ENCODE measurements at regions not wholly inside any gene's neighbourhood (a gene's known extent, or its start where the extent isn't known, plus 50 kb on each side); places are given as distances from the start of the nearest gene placed in this dataset.

DNA sequence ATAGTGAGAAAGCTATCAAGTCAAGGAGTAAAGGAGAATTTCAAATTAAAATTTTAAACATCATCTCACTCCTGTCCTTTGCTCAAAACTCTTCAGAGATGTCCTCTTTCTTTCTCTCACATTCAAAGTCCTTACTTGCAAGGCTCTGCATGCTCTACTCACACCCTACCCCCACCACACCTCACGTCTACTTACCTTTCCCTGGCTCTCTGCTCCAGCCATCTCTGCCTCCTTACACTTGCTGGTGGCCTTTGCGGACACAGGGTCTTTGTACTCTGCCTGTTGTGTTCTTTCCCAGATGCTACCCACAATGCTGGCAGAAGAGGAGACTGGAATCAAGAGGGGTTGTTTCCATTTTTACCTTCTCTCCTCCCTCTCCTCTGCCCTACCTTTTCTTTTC, 405.2 kb downstream of the INSC start:
- no peaks in the 10 kb centered on the region for H3K9me3 ChIP-seq (ENCODE audit: control insufficient read depth, insufficient read depth, low read length)
- no peaks in the 10 kb centered on the region for H3K36me3 ChIP-seq (ENCODE audit: control insufficient read depth, insufficient read depth, low read length)
- no peak overlapping the region for H3K4me3 ChIP-seq (ENCODE audit: low read depth, low read length)
- peaks cover 5% of the 10 kb centered on the region for H3K4me1 ChIP-seq (ENCODE audit: control insufficient read depth, insufficient read depth, low read length)
- no peaks in the 10 kb centered on the region for H3K27me3 ChIP-seq (ENCODE audit: control insufficient read depth, insufficient read depth, low read length)
- H3K9ac ChIP-seq (ENCODE audit: low read depth, low read length) = no peak overlapping the region

DNA sequence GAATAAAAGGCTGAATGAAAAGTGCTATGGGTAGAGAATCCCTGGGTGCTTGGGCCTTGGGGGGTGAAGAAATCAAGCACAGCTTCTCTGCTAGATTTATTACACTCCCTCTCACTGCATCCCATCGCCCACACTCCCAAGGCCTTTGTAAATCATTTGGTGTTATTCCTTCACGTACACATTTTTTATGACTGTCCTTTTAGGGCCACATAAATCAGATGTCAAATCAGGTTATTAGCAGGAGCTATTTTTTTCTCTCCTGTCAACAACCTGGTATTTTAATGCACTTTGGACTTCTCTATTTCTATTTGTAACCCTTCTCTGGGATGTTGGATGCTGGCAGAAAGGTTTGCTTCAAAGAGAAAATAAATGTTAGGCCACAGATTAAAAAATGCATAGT, 408.8 kb downstream of the INSC start:
- Histone ChIP-seq H3K27me3 (ENCODE audit: control insufficient read depth, insufficient read depth, low read length) (no peaks in the 10 kb centered on the region), H3K9me3 (ENCODE audit: control insufficient read depth, insufficient read depth, low read length) (peaks cover 8% of the 10 kb centered on the region), H3K36me3 (ENCODE audit: control insufficient read depth, insufficient read depth, low read length) (no peaks in the 10 kb centered on the region), H3K4me1 (ENCODE audit: control insufficient read depth, insufficient read depth, low read length) (peaks cover 5% of the 10 kb centered on the region), H3K9ac (ENCODE audit: low read depth, low read length) (no peak overlapping the region), H3K4me3 (ENCODE audit: low read depth, low read length) (no peak overlapping the region)

DNA sequence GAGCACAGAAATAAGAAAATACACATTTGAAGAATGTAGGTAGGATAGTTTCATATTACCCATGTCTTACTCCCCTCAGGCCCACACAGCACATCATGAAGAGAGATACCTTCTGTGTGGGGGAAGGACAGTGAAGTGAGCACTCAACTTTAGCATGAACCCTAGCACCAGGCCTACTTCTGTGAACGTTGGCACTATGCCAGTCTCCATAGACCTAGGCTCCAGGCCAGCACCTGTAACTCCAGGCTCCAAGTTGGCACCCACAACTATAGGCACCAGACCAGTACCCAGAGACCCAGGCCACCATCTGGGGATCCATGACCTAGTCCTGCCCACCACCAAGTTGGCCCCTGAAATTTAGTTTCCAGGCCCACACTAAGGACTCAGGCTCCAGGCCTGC, 410.9 kb downstream of the INSC start:
- no peak overlapping the region for H3K4me3 ChIP-seq (ENCODE audit: low read depth, low read length)
- H3K36me3 ChIP-seq (ENCODE audit: control insufficient read depth, insufficient read depth, low read length) = no peaks in the 10 kb centered on the region
- no peak overlapping the region for H3K9ac ChIP-seq (ENCODE audit: low read depth, low read length)
- H3K4me1 ChIP-seq (ENCODE audit: control insufficient read depth, insufficient read depth, low read length) = no peaks in the 10 kb centered on the region
- H3K27me3 ChIP-seq (ENCODE audit: control insufficient read depth, insufficient read depth, low read length) = no peaks in the 10 kb centered on the region
- H3K9me3 ChIP-seq (ENCODE audit: control insufficient read depth, insufficient read depth, low read length) = peaks cover 8% of the 10 kb centered on the region

DNA sequence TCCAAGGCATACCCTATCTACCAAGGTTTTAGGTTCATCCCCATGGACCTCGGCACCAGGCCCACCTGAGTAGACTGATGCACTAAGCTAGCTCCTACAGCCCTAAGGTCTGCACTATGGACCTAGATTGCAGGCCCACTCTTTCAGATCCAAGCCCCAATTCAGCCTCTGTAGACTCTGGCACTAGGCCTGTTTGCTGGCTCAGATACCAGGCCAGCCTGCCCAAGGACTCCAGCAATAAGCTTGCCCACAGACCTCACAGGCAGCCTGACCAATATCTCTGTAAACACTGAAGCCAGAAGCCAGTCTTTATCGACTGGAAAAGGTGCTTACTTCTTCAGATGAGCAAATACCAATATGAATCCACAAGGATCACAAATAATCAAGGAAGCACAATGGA, 411.3 kb downstream of the INSC start:
- Histone ChIP-seq H3K4me3 (ENCODE audit: low read depth, low read length) (no peak overlapping the region), H3K9me3 (ENCODE audit: control insufficient read depth, insufficient read depth, low read length) (peaks cover 8% of the 10 kb centered on the region), H3K4me1 (ENCODE audit: control insufficient read depth, insufficient read depth, low read length) (no peaks in the 10 kb centered on the region), H3K9ac (ENCODE audit: low read depth, low read length) (no peak overlapping the region), H3K36me3 (ENCODE audit: control insufficient read depth, insufficient read depth, low read length) (no peaks in the 10 kb centered on the region), H3K27me3 (ENCODE audit: control insufficient read depth, insufficient read depth, low read length) (no peaks in the 10 kb centered on the region)

DNA sequence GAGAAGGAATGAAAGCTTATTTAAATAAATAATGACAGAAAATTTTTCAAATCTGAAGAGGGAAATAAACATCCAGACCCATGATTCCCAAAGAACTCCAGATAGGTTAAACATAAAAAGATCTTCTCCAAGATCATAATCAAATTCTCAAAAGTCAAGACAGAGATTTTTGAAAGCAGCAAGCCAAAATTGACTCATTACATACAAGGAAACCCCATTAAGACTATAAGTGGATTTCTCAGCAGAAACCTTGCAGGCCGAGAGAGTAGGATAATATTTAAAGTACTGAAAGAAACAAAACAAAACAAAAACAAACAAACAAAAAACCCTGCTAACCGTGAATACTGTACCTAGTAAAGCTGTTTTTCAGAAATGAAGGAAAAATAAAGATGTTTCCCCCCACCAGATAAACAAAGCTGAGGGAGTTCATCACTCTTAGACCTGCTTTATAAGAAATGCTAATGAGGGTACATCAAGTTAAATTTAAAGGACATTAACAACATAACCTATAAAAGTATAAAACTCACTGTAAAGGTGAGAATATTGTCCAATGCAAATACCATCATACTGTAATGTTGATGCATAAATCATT, 412.2 kb downstream of the INSC start:
- Histone ChIP-seq H3K9me3 (ENCODE audit: control insufficient read depth, insufficient read depth, low read length) (peaks cover 8% of the 10 kb centered on the region), H3K36me3 (ENCODE audit: control insufficient read depth, insufficient read depth, low read length) (no peaks in the 10 kb centered on the region), H3K27me3 (ENCODE audit: control insufficient read depth, insufficient read depth, low read length) (no peaks in the 10 kb centered on the region), H3K4me3 (ENCODE audit: low read depth, low read length) (no peak overlapping the region), H3K9ac (ENCODE audit: low read depth, low read length) (no peak overlapping the region), H3K4me1 (ENCODE audit: control insufficient read depth, insufficient read depth, low read length) (no peaks in the 10 kb centered on the region)

DNA sequence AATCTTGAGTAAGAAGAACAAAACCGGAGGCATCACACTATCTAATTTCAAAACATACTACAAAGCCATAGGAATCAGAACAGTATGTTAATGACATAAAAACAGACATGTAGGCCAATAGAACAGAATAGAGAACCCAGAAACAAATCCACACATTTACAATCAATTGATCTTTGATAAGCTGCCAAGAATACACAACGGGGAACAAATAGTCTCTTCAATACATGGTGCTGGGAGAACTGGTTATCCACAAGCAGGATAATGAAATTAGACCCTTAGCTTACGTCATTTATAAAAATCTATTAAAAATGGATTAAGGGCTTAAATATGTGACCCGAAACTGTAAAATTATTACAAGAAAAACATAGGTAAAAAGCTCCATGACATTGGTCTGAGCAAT, 417.7 kb downstream of the INSC start:
- Histone ChIP-seq H3K4me3 (ENCODE audit: low read depth, low read length) (no peak overlapping the region), H3K27me3 (ENCODE audit: control insufficient read depth, insufficient read depth, low read length) (no peaks in the 10 kb centered on the region), H3K9me3 (ENCODE audit: control insufficient read depth, insufficient read depth, low read length) (no peaks in the 10 kb centered on the region), H3K4me1 (ENCODE audit: control insufficient read depth, insufficient read depth, low read length) (no peaks in the 10 kb centered on the region), H3K36me3 (ENCODE audit: control insufficient read depth, insufficient read depth, low read length) (no peaks in the 10 kb centered on the region), H3K9ac (ENCODE audit: low read depth, low read length) (no peak overlapping the region)

DNA sequence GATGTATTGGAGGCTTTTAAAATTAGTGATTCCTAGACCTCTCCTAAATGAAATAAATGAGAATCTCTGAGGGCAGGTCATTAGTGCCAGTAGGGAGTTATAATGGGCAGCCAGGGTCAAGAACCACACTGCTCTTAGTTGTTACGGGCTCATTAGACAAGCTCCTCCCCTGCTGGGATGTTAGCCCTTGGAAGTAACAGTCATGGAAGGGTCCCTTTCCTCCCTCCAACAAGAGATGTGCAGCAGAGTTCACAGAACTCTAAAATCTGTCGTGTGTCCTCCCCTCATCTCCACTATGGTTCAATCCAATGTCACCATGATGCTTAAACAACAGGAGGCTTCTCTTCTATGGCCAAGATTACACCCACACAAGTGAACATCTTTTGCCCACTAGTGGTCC, 419.5 kb downstream of the INSC start:
- no peaks in the 10 kb centered on the region for H3K36me3 ChIP-seq (ENCODE audit: control insufficient read depth, insufficient read depth, low read length)
- no peaks in the 10 kb centered on the region for H3K4me1 ChIP-seq (ENCODE audit: control insufficient read depth, insufficient read depth, low read length)
- H3K4me3 ChIP-seq (ENCODE audit: low read depth, low read length) = no peak overlapping the region
- no peaks in the 10 kb centered on the region for H3K27me3 ChIP-seq (ENCODE audit: control insufficient read depth, insufficient read depth, low read length)
- no peak overlapping the region for H3K9ac ChIP-seq (ENCODE audit: low read depth, low read length)
- H3K9me3 ChIP-seq (ENCODE audit: control insufficient read depth, insufficient read depth, low read length) = no peaks in the 10 kb centered on the region

DNA sequence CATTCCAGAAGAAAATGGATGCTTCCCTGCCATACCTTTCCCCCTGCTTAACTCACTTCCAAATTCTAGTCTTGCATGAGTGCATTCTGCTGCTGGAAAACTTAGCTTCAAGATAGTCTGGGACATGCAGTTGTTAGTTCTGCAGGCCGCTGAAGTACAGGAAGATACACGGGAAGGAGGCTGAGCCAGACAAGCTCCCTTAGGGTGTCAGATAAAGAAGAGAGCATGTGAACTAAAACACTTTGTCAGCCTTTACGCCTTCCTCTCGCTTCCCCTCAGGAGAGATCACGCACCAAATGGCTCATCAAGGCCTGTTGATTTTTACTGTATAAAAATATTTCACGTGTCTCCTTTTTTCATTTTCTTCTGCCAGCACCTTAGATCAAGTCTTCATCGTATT, 420.7 kb downstream of the INSC start:
- Histone ChIP-seq H3K9me3 (ENCODE audit: control insufficient read depth, insufficient read depth, low read length) (no peaks in the 10 kb centered on the region), H3K4me1 (ENCODE audit: control insufficient read depth, insufficient read depth, low read length) (no peaks in the 10 kb centered on the region), H3K27me3 (ENCODE audit: control insufficient read depth, insufficient read depth, low read length) (no peaks in the 10 kb centered on the region), H3K36me3 (ENCODE audit: control insufficient read depth, insufficient read depth, low read length) (no peaks in the 10 kb centered on the region), H3K4me3 (ENCODE audit: low read depth, low read length) (no peak overlapping the region), H3K9ac (ENCODE audit: low read depth, low read length) (no peak overlapping the region)

DNA sequence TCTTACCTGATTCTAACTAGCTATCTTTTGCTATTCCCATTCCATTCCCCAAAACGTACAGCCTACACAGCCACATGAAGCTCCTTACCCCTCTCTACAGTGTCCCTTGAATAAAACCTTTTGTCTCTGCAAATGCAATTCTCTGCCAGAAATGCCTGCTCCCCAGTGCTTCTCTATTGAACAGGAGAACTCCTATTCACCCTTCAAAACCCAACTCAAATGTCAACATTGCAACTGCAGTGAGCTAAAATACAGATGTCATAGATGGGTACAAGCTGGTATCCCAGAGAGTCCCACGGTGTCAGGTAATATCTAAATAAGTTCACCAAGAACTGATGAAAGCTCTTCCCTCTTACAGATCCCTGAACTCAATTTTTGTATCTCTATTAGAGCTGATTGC, 421.7 kb downstream of the INSC start:
- Histone ChIP-seq H3K9me3 (ENCODE audit: control insufficient read depth, insufficient read depth, low read length) (no peaks in the 10 kb centered on the region), H3K9ac (ENCODE audit: low read depth, low read length) (no peak overlapping the region), H3K4me1 (ENCODE audit: control insufficient read depth, insufficient read depth, low read length) (no peaks in the 10 kb centered on the region), H3K4me3 (ENCODE audit: low read depth, low read length) (no peak overlapping the region), H3K27me3 (ENCODE audit: control insufficient read depth, insufficient read depth, low read length) (no peaks in the 10 kb centered on the region), H3K36me3 (ENCODE audit: control insufficient read depth, insufficient read depth, low read length) (no peaks in the 10 kb centered on the region)

DNA sequence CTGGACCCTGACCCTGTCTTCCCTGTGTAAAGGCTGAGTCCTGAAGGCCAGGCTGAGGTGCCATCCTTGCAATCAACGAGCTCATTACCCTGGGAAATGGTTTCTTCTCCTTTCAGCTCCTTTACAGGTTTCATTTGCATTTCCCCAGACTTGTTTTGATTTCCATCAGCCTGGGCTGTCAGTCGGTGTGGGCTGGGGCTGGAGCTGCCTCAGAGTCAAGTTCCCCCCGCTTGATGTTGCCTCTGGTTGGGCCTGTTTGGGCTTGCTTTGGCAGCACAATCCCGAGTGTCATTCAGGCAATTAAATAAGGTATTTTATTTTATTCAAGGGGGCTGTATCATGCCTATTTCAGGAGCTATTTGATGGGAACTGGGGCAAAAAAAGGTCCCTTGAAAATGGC, 424.9 kb downstream of the INSC start:
- H3K27me3 ChIP-seq (ENCODE audit: control insufficient read depth, insufficient read depth, low read length) = no peaks in the 10 kb centered on the region
- no peak overlapping the region for H3K4me3 ChIP-seq (ENCODE audit: low read depth, low read length)
- H3K4me1 ChIP-seq (ENCODE audit: control insufficient read depth, insufficient read depth, low read length) = no peaks in the 10 kb centered on the region
- H3K9me3 ChIP-seq (ENCODE audit: control insufficient read depth, insufficient read depth, low read length) = no peaks in the 10 kb centered on the region
- no peaks in the 10 kb centered on the region for H3K36me3 ChIP-seq (ENCODE audit: control insufficient read depth, insufficient read depth, low read length)
- H3K9ac ChIP-seq (ENCODE audit: low read depth, low read length) = no peak overlapping the region

DNA sequence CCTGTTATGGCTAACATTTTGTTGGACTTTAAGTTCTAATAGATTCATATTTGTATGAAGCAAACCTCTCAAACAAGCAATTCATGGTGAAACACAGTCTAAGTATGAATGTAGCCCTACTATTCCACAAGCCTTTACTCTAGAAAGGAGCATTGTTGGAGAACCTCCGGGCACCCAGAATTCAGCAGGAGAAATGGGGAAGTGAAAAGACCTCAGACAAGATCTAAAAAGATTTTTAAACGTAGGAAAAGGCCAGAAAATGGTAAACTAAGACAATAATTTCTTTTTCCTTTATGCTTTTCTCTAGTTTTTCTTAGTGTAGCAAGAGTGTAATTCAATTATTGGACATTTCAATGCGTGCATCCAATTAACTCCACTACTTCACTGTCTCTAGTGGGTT, 426.4 kb downstream of the INSC start:
- no peak overlapping the region for H3K9ac ChIP-seq (ENCODE audit: low read depth, low read length)
- H3K4me1 ChIP-seq (ENCODE audit: control insufficient read depth, insufficient read depth, low read length) = no peaks in the 10 kb centered on the region
- H3K27me3 ChIP-seq (ENCODE audit: control insufficient read depth, insufficient read depth, low read length) = no peaks in the 10 kb centered on the region
- no peak overlapping the region for H3K4me3 ChIP-seq (ENCODE audit: low read depth, low read length)
- no peaks in the 10 kb centered on the region for H3K36me3 ChIP-seq (ENCODE audit: control insufficient read depth, insufficient read depth, low read length)
- H3K9me3 ChIP-seq (ENCODE audit: control insufficient read depth, insufficient read depth, low read length) = no peaks in the 10 kb centered on the region

DNA sequence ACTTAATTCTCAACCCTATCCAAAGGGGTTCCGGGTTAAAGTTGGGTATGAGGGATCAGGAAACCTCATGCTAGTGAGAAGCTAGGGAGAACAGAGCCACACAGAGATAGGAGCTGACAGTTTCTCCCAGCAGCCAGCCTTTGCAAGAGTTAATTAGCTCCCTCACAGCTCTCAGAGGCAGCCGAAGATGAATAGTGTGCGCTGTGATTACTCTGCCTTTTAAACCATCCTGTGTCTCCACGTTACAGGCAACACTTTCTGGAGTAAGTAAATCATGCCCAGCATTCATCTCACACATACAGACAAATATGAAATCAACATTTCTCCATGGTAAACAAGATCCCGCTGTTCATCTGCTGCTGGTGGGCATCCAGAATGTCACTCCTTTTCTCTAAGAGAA, 429.6 kb downstream of the INSC start:
- no peak overlapping the region for H3K9ac ChIP-seq (ENCODE audit: low read depth, low read length)
- H3K27me3 ChIP-seq (ENCODE audit: control insufficient read depth, insufficient read depth, low read length) = no peaks in the 10 kb centered on the region
- H3K4me3 ChIP-seq (ENCODE audit: low read depth, low read length) = no peak overlapping the region
- no peaks in the 10 kb centered on the region for H3K4me1 ChIP-seq (ENCODE audit: control insufficient read depth, insufficient read depth, low read length)
- H3K9me3 ChIP-seq (ENCODE audit: control insufficient read depth, insufficient read depth, low read length) = no peaks in the 10 kb centered on the region
- H3K36me3 ChIP-seq (ENCODE audit: control insufficient read depth, insufficient read depth, low read length) = no peaks in the 10 kb centered on the region

DNA sequence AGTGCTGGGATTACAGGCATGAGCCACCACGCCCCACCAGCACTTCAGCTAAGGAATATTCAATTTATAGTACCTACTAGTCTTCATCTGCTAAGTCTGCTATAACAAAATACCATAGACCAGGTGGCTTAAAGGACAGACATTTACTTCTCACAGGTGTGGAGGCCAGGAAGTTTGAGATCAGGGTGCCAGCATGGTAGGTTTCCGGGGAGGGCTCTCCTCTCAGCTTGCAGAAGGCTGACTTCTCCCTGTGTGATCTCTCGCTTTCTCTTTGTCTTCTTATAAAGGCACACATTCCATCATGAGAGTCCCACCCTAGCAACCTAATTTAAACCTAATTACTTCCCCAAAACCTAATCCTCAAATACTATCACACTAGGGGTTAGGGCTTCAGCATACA, 433.0 kb downstream of the INSC start:
- Histone ChIP-seq H3K4me1 (ENCODE audit: control insufficient read depth, insufficient read depth, low read length) (peaks cover 9% of the 10 kb centered on the region), H3K4me3 (ENCODE audit: low read depth, low read length) (no peak overlapping the region), H3K36me3 (ENCODE audit: control insufficient read depth, insufficient read depth, low read length) (no peaks in the 10 kb centered on the region), H3K9ac (ENCODE audit: low read depth, low read length) (no peak overlapping the region), H3K27me3 (ENCODE audit: control insufficient read depth, insufficient read depth, low read length) (no peaks in the 10 kb centered on the region), H3K9me3 (ENCODE audit: control insufficient read depth, insufficient read depth, low read length) (no peaks in the 10 kb centered on the region)

Data from iPS-15b (cell line).